Myocyte (in vitro differentiated cells): ENCODE measurements at regions not wholly inside any gene's neighbourhood (a gene's known extent, or its start where the extent isn't known, plus 50 kb on each side); places are given as distances from the start of the nearest gene placed in this dataset.

Experiments
- DNase-seq: peaks from one replicate; pipeline ENCODE4 v3.0.0-alpha.2; 2012; ENCODE audit warnings: low read depth

DNA sequence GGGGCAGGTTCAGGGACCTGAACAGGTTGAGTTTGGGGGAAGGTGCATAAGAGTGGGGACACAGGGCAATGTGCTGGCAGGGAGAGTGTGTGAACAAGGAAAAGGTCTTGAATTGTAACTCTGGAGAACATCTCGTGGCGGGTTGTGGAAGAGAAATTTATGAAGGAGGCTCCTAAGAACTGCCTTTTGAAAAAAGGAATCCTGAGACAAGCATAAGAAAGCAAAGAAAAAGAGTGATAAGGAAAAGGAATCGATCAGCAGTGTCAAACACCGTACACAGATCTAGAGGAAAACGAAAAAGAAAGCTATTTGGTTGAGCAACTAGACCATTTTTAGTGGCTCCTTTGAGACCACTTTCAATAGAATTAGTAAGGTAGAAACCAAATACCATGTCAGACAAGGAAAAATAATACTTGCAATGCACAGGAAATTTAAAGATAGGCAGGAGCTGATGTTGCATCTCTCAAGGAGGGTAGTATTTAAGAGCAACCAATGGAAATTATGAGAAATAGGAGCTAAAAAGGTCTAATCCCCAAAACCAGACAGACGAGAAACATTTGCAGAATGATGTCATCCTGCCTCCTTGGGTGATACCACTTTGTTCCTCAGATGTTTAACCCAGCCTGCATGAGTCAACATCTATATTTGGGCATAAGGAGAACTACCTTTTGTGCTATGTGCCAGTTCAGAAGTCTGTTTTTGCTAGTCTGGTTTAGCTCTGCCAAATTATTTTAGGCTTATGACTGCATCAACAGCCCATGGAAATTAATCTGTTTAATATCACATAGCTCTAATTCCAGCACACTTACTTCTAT is 64.5 kb upstream of the STK38L start:
- DNase-seq: peak; percentile 86

GRCh38 chr12:27180906-27181505 is 63.1 kb upstream of the STK38L start:
- no peak for DNase-seq

DNA sequence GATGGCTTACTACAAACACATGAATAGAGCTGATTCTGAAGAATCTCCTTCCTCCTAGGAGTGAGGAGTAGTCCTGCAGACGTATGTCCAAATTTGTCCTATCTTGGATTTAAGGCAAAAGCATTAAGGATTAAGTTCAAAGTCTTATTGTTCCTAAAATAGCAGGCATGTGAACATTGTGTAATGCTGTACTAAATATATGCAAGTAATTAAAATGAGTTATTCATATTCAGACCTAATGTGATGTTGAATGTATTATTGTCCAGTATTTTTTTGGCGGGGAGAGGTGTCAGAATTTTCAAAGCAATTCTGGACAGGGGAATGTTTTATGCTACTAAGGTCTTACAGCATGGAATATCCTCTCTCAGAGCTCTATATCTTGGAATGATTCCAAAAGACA is 60.7 kb upstream of the STK38L start:
- no peak for DNase-seq

DNA sequence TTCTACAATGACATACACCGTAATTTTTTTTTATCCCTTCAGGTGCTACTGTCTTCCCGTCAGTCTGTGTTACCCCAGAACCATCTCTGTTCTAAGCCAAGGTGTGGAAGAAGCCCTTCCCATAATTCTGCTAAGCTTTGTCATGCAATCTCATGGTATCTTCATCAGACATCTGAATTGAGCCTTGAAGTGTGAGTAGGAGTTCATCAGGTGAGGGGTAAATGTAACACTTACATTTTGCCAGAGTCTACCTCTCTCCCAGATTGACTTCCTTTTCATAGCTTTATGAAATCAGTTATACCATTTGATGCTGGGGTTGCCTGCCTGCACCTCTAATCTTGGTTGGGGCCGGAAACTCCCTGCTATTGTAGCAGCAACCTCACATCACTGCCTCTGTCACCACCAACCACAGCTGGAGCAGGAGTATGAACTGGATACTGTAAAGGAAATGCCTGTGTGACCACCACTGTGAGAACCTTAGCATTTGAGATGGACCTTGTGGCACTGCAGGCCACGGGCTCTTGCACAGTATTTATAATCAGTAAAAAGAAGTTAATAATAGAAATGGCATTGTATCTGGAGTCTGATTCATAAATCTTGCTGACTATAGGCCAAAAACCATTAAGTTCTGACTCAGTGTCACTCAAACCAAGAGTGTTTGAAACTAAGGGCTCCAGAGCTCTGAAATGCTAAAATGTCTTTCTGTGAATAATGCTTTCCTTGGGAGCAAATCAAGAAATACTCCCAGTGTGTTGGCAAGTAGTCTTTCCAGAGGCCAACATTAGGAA is 58.7 kb upstream of the STK38L start:
- peak; percentile 71 for DNase-seq

- DNase-seq: peak; percentile 14
Measured at GRCh38 chr12:27186022-27186839, 57.9 kb upstream of the STK38L start.

GRCh38 chr12:27187697-27188096 is 56.4 kb upstream of the STK38L start:
- no peak for DNase-seq

DNA sequence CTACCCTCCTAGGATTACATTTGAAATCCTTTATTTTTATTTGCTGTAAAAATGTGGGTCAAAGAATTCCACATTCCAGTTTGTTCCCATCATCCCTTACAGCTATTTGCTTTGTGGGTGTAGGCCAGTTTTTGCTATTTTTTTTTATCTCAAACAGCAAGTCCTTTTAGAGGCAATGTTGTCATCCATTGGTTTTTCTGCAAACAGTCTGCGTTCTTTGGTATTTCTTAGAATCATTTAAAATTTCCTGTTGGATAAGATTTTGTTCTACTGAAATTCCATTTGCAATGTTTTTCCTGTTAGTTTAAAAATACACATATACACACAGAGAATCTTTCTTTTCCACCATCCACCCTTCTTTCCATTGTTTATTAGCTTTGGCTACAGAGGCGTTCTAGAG is 53.3 kb upstream of the STK38L start:
- DNase-seq: peak; percentile 29

DNA sequence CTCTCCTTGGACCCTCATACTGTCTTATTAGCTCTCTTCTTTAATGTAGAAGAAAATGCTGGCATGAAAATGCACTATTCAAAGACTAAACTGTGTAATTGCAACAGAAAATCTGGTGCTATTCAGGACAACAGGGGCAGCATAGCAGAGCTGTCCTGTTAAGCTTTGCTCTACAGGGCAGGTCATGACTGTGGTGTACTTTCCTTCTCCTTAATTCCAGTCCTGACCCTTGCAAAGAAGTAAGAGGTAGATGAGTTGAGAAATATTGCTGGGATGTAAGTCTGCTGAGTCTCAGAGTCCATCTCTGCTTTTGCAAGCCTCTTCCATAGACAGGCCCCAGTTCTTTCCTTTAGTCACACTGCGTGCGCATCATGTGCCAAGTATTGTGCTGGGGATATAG is 52.6 kb upstream of the STK38L start:
- DNase-seq: no peak

DNA sequence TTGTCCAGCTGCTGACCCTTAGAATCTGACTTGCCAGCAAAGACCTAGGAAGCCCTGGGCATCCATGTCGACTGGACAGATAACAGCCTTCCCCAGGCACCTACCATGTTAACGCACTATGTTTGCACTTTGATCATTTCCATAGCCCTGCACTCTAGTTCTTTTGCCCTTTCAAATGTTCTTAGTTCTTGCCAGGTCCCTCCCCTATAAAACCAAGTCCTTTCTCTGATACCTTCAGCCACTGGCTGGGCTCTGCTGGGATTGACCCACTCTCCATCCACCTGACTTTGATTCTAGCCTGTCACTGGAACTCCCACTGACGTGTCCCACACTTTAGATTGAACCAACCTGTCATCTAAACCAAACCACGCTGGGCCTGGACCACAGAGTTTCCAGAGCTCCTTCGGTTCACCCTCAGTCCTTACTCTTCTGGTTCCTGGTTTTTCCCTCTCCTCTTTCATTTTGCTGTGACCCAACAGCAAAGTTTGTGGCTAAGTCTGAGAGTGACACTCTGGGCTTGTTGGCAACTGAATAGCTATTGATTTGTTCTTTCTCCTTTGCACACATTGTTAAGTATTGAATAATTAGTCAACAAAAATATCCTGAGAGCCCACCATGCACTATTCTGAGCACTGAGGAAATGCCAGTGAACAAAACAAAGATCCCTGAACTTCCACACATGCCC is 51.8 kb upstream of the STK38L start:
- no peak for DNase-seq

GRCh38 chr12:27193106-27193505 is 51.0 kb upstream of the STK38L start:
- peak; percentile 30 for DNase-seq

- DNase-seq: peak; percentile 81
Measured at GRCh38 chr12:27193854-27194544, 50.1 kb upstream of the STK38L start.
